ENCODE measurements at regions not wholly inside any gene's neighbourhood (a gene's known extent, or its start where the extent isn't known, plus 50 kb on each side); places are given as distances from the start of the nearest gene placed in this dataset.
"Not testable (repeated sequence)": the region's sequence is repeated elsewhere in the genome, so short reads cannot be mapped to it uniquely, and the experiment has no call there.

DNA sequence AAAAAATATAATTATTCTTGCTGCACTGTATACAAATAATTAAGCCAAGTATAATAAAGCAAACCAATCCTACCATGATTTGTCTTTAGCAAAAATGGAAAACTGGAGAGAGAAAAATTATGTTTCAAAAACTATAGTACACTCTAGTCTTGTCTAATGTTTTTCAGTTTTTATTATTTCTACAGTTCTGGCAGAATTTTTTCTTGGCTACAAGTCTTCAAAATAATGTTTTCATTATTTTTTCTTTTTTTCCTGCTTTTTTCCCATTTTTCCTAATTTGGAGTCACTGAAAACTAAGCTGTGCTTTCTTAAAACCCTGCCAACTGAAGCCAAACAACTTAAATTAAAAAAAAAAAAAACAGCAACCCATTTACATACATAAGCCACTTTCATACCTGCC lies 132.0 kb downstream of the RAMP3 start:
- H2AFZ ChIP-seq (ENCODE audit: low read depth, low read length); H3K4me1 ChIP-seq (ENCODE audit: insufficient read depth, low read length); H3K36me3 ChIP-seq (ENCODE audit: insufficient read depth, low read length); H3K9me3 ChIP-seq (ENCODE audit: low read length); H3K27me3 ChIP-seq (ENCODE audit: insufficient read depth, low read length); H3K4me3 ChIP-seq (ENCODE audit: low read length): not testable (repeated sequence)

DNA sequence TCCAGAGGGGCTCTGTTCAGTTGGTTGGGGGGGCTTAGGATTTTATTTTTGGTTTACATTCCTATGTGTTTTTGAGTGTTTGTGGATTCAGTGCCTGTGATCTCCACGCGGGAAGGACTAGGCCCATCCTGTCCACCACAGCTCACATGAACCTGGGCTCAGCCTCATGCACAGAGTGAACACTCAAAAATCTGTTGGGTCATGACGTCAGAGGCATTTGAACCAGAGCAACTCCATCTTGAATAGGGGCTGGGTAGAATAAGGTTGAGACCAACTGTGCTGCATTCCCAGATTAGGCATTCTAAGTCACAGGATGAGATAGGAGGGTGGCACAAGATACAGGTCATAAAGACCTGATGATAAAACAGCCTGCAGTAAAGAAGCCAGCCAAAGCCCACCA lies 133.3 kb downstream of the RAMP3 start:
- no peaks in the 10 kb centered on the region for H3K36me3 ChIP-seq (ENCODE audit: insufficient read depth, low read length)
- H2AFZ ChIP-seq (ENCODE audit: low read depth, low read length): no peak overlapping the region
- no peaks in the 10 kb centered on the region for H3K9me3 ChIP-seq (ENCODE audit: low read length)
- H3K4me3 ChIP-seq (ENCODE audit: low read length): no peak overlapping the region
- no peaks in the 10 kb centered on the region for H3K4me1 ChIP-seq (ENCODE audit: insufficient read depth, low read length)
- H3K27me3 ChIP-seq (ENCODE audit: insufficient read depth, low read length): no peaks in the 10 kb centered on the region

DNA sequence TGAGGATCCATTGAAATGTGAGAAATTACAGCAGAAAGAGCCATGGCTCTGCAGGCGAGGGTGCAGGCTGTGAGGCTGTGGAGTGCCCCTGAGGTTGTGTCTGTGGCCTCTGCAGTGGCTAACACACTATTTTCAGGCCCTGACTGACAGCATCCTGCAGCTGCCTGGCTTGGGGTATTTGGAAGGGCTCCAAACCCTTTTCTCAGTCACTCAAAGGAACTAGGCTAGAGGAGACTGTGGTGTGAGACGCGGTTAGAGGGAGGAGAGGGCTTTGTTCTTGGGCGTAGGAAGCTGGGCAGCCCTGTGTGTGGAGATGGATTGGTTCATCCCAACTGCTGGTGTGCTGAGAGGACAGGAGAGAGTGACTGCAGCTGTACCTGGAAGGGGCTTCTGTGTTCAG lies 134.9 kb downstream of the RAMP3 start:
- no peaks in the 10 kb centered on the region for H3K36me3 ChIP-seq (ENCODE audit: insufficient read depth, low read length)
- no peaks in the 10 kb centered on the region for H3K4me1 ChIP-seq (ENCODE audit: insufficient read depth, low read length)
- no peak overlapping the region for H3K4me3 ChIP-seq (ENCODE audit: low read length)

GRCh38 chr7:45293295-45293942 lies 135.8 kb downstream of the RAMP3 start:
- H3K9me3 ChIP-seq (ENCODE audit: low read length): no peaks in the 10 kb centered on the region
- no peak overlapping the region for H3K4me3 ChIP-seq (ENCODE audit: low read length)
- H2AFZ ChIP-seq (ENCODE audit: low read depth, low read length): no peak overlapping the region
- no peaks in the 10 kb centered on the region for H3K27me3 ChIP-seq (ENCODE audit: insufficient read depth, low read length)
- no peaks in the 10 kb centered on the region for H3K4me1 ChIP-seq (ENCODE audit: insufficient read depth, low read length)
- no peaks in the 10 kb centered on the region for H3K36me3 ChIP-seq (ENCODE audit: insufficient read depth, low read length)

More for the DNA sequence above, 134.9 kb downstream of the RAMP3 start:
- Histone ChIP-seq H3K27me3 (ENCODE audit: insufficient read depth, low read length) (no peaks in the 10 kb centered on the region), H2AFZ (ENCODE audit: low read depth, low read length) (no peak overlapping the region), H3K9me3 (ENCODE audit: low read length) (no peaks in the 10 kb centered on the region)

- Histone ChIP-seq H3K4me1 (ENCODE audit: insufficient read depth, low read length) (no peaks in the 10 kb centered on the region), H3K4me3 (ENCODE audit: low read length) (no peak overlapping the region), H3K36me3 (ENCODE audit: insufficient read depth, low read length) (no peaks in the 10 kb centered on the region), H2AFZ (ENCODE audit: low read depth, low read length) (no peak overlapping the region), H3K27me3 (ENCODE audit: insufficient read depth, low read length) (no peaks in the 10 kb centered on the region), H3K9me3 (ENCODE audit: low read length) (no peaks in the 10 kb centered on the region)
Observed at GRCh38 chr7:45294559-45294958, 137.0 kb downstream of the RAMP3 start.

DNA sequence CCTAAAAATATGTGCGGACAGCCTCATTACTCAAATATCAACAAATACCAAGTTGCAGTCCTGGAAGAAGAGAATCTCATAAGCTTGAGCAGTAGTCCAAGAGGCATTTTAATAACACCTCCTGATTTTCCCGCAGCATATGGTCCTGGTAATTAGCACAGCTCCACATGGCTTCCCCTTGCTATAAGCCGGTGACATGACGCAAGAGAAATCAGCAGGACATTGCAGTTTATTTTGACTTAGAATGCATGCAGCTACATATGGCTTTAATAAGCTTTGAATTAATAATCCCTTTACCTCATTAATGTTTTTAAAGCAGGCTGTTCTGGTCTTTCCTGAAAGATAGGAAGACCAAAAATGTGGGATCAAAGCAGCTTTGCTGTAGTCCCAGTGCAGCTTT lies 137.6 kb downstream of the RAMP3 start:
- Histone ChIP-seq H2AFZ (ENCODE audit: low read depth, low read length) (no peak overlapping the region), H3K4me1 (ENCODE audit: insufficient read depth, low read length) (no peaks in the 10 kb centered on the region), H3K27me3 (ENCODE audit: insufficient read depth, low read length) (no peaks in the 10 kb centered on the region), H3K36me3 (ENCODE audit: insufficient read depth, low read length) (no peaks in the 10 kb centered on the region), H3K9me3 (ENCODE audit: low read length) (no peaks in the 10 kb centered on the region), H3K4me3 (ENCODE audit: low read length) (no peak overlapping the region)

GRCh38 chr7:45296748-45297147 lies 139.2 kb downstream of the RAMP3 start:
- Histone ChIP-seq H2AFZ (ENCODE audit: low read depth, low read length) (no peak overlapping the region), H3K4me3 (ENCODE audit: low read length) (no peak overlapping the region), H3K36me3 (ENCODE audit: insufficient read depth, low read length) (no peaks in the 10 kb centered on the region), H3K4me1 (ENCODE audit: insufficient read depth, low read length) (no peaks in the 10 kb centered on the region), H3K9me3 (ENCODE audit: low read length) (no peaks in the 10 kb centered on the region), H3K27me3 (ENCODE audit: insufficient read depth, low read length) (peaks cover 2% of the 10 kb centered on the region)

GRCh38 chr7:45306752-45307305 lies 149.2 kb downstream of the RAMP3 start:
- Histone ChIP-seq H3K4me3 (ENCODE audit: low read length) (no peak overlapping the region), H3K4me1 (ENCODE audit: insufficient read depth, low read length) (no peaks in the 10 kb centered on the region), H3K27me3 (ENCODE audit: insufficient read depth, low read length) (no peaks in the 10 kb centered on the region), H3K9me3 (ENCODE audit: low read length) (no peaks in the 10 kb centered on the region), H2AFZ (ENCODE audit: low read depth, low read length) (no peak overlapping the region), H3K36me3 (ENCODE audit: insufficient read depth, low read length) (no peaks in the 10 kb centered on the region)

- H2AFZ ChIP-seq (ENCODE audit: low read depth, low read length): no peak overlapping the region
- no peak overlapping the region for H3K4me3 ChIP-seq (ENCODE audit: low read length)
- H3K9me3 ChIP-seq (ENCODE audit: low read length): no peaks in the 10 kb centered on the region
- no peaks in the 10 kb centered on the region for H3K27me3 ChIP-seq (ENCODE audit: insufficient read depth, low read length)
- H3K4me1 ChIP-seq (ENCODE audit: insufficient read depth, low read length): no peaks in the 10 kb centered on the region
- no peaks in the 10 kb centered on the region for H3K36me3 ChIP-seq (ENCODE audit: insufficient read depth, low read length)
Observed at GRCh38 chr7:45311597-45311996, 154.0 kb downstream of the RAMP3 start.

DNA sequence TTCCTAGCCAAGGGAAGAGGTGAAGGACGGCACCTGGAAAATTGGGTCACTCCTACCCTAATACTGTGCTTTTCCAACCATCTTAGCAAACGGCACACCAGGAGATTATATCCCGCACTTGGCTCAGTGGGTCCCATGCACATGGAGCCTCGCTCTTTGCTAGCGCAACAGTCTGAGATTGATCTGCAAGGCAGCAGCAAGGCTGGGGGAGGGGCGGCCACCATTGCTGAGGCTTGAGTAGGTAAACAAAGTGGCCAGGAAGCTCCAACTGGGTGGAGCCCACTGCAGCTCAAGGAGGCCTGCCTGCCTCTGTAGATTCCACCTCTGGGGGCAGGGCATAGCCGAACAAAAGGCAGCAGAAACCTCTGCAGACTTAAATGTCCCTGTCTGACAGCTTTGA lies 157.9 kb downstream of the RAMP3 start:
- H3K4me1 ChIP-seq (ENCODE audit: insufficient read depth, low read length); H3K9me3 ChIP-seq (ENCODE audit: low read length); H2AFZ ChIP-seq (ENCODE audit: low read depth, low read length); H3K4me3 ChIP-seq (ENCODE audit: low read length); H3K27me3 ChIP-seq (ENCODE audit: insufficient read depth, low read length); H3K36me3 ChIP-seq (ENCODE audit: insufficient read depth, low read length): not testable (repeated sequence)

DNA sequence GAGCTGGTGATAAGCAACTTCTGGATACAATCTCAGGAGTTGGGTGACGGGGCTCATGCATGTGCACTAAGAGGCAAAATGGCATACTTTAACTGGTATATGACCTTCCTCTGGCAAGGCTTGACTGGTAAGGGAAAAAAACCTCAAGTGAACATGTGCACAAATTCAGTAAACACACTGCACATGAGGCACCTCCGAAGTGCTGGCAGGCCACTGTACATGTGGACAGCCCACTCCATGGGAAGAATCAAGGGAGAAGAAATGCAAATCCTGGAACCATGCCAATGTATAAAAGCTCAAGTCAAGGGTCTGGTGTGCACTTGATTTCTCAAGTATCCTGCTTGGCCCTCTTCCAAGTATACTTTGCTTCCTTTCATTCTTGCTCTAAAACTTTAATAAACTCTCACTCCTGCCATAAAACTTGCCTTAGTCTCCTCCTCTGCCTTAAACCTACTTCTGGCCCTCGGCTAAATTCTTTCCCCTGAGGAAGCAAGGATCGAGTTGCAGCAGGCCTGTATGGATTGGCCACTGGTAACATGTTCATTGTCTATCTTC lies 167.2 kb downstream of the RAMP3 start:
- no peaks in the 10 kb centered on the region for H3K36me3 ChIP-seq (ENCODE audit: insufficient read depth, low read length)

DNA sequence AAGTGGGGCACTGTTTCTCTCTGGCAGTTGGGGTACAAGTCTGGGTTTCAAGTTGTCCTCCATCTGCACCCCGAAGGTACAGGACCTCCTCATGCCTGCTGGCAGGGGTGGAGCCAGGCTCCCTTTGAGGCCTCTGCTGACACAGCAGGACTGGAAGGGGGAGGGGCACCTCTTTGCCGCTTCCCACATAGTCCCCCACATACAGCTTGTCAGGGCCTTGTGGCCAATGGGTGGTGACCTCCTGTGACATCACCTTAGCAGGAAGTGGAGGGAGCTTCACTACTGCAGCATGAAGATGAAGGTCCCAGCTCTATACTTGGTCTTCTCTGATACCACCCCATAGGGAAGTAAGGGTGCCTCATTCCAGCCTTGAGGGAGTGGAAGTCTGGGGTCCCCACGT lies 167.8 kb downstream of the RAMP3 start:
- Histone ChIP-seq H3K4me3 (ENCODE audit: low read length) (no peak overlapping the region), H3K27me3 (ENCODE audit: insufficient read depth, low read length) (no peaks in the 10 kb centered on the region), H2AFZ (ENCODE audit: low read depth, low read length) (no peak overlapping the region), H3K9me3 (ENCODE audit: low read length) (no peaks in the 10 kb centered on the region), H3K36me3 (ENCODE audit: insufficient read depth, low read length) (no peaks in the 10 kb centered on the region), H3K4me1 (ENCODE audit: insufficient read depth, low read length) (no peaks in the 10 kb centered on the region)

More for the DNA sequence above, 167.2 kb downstream of the RAMP3 start:
- Histone ChIP-seq H2AFZ (ENCODE audit: low read depth, low read length) (no peak overlapping the region), H3K4me3 (ENCODE audit: low read length) (no peak overlapping the region), H3K9me3 (ENCODE audit: low read length) (no peaks in the 10 kb centered on the region), H3K4me1 (ENCODE audit: insufficient read depth, low read length) (no peaks in the 10 kb centered on the region), H3K27me3 (ENCODE audit: insufficient read depth, low read length) (no peaks in the 10 kb centered on the region)

GRCh38 chr7:45328403-45328981 lies 170.9 kb downstream of the RAMP3 start:
- H3K4me3 ChIP-seq (ENCODE audit: low read length): no peak overlapping the region
- no peaks in the 10 kb centered on the region for H3K27me3 ChIP-seq (ENCODE audit: insufficient read depth, low read length)
- H3K36me3 ChIP-seq (ENCODE audit: insufficient read depth, low read length): no peaks in the 10 kb centered on the region
- no peaks in the 10 kb centered on the region for H3K9me3 ChIP-seq (ENCODE audit: low read length)
- H3K4me1 ChIP-seq (ENCODE audit: insufficient read depth, low read length): no peaks in the 10 kb centered on the region
- H2AFZ ChIP-seq (ENCODE audit: low read depth, low read length): no peak overlapping the region

Data from neuron (in vitro differentiated cells).